ENCODE measurements at regions not wholly inside any gene's neighbourhood (a gene's known extent, or its start where the extent isn't known, plus 50 kb on each side); places are given as distances from the start of the nearest gene placed in this dataset.
"Not testable (repeated sequence)": the region's sequence is repeated elsewhere in the genome, so short reads cannot be mapped to it uniquely, and the experiment has no call there.

GRCh38 chr2:180694445-180695421, 285.7 kb upstream of the UBE2E3 start:
- CTCF ChIA-PET: interaction anchor here (1.1 kb wide), 1 partner anchor 10 kb away, joined by 3 read pairs; no protein-coding TSS in a partner anchor
- no peak for DNase-seq (ENCODE audit: low read depth, low spot score)
- POLR2A ChIA-PET: no interaction called here
- no peak overlapping the region for H3K4me3 ChIP-seq (ENCODE audit: low read depth, low read length)
- TF ChIP-seq CTCF (IDR thresholded peaks at IDR 0.05; ENCODE audit: insufficient read depth, low read length, missing control alignments): no peak

DNA sequence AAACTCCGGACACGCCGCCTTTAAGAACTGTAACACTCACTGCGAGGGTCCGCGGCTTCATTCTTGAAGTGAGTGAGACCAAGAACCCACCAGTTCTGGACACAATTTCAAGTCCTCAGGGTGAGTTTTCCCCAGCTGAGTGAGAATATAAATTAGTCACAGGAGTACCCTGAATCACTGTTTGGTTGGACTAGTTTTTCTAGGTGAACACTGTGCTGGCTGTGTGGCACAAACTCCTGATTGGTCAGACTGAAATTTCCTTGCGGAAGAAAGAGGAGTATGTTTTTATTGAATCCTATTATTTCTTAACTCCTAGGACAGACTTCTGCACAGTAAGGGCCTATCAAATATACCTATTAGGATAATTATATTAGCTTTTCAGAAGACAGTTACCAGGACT, 288.1 kb upstream of the UBE2E3 start:
- ChIA-PET POLR2A (no interaction called here), CTCF (no interaction called here)
- H3K4me3 ChIP-seq (ENCODE audit: low read depth, low read length): no peak overlapping the region
- no peak for DNase-seq (ENCODE audit: low read depth, low spot score)
- no peak for TF ChIP-seq CTCF (IDR thresholded peaks at IDR 0.05; ENCODE audit: insufficient read depth, low read length, missing control alignments)

GRCh38 chr2:180691855-180692223, 288.6 kb upstream of the UBE2E3 start:
- CTCF ChIA-PET; DNase-seq (ENCODE audit: low read depth, low spot score); POLR2A ChIA-PET; H3K4me3 ChIP-seq (ENCODE audit: low read depth, low read length): not testable (repeated sequence)

DNA sequence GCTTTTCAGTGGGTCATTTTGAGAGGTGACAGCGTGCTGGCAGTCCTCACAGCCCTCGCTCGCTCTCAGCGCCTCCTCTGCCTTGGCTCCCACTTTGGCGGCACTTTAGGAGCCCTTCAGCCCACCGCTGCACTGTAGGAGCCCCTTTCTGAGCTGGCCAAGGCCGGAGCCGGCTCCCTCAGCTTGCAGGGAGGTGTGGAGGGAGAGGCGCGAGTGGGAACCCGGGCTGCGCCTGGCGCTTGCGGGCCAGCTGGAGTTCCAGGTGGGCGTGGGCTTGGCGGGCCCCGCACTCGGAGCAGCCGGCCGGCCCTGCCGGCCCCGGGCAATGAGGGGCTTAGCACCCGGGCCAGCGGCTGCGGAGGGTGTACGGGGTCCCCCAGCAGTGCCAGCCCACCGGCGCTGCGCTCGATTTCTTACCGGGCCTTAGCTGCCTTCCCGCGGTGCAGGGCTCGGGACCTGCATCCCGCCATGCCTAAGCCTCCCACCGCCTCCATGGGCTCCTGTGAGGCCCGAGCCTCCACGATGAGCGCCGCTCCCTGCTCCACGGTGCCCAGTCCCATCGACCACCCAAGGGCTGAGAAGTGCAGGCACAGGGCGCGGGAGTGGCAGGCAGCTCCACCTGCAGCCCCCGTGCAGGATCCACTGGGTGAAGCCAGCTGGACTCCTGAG, 289.1 kb upstream of the UBE2E3 start:
- POLR2A ChIA-PET; CTCF ChIA-PET; DNase-seq (ENCODE audit: low read depth, low spot score); H3K4me3 ChIP-seq (ENCODE audit: low read depth, low read length): not testable (repeated sequence)

GRCh38 chr2:180690611-180691010, 289.8 kb upstream of the UBE2E3 start:
- ChIA-PET CTCF (no interaction called here), POLR2A (no interaction called here)
- H3K4me3 ChIP-seq (ENCODE audit: low read depth, low read length): no peak overlapping the region
- TF ChIP-seq CTCF (IDR thresholded peaks at IDR 0.05; ENCODE audit: insufficient read depth, low read length, missing control alignments): no peak
- DNase-seq (ENCODE audit: low read depth, low spot score): peak; percentile 17

- POLR2A ChIA-PET: no interaction called here
Measured at GRCh38 chr2:180682871-180683270, 297.5 kb upstream of the UBE2E3 start.

More at GRCh38 chr2:180682871-180683270, 297.5 kb upstream of the UBE2E3 start:
- DNase-seq (ENCODE audit: low read depth, low spot score): no peak
- no peak overlapping the region for H3K4me3 ChIP-seq (ENCODE audit: low read depth, low read length)
- TF ChIP-seq CTCF (IDR thresholded peaks at IDR 0.05; ENCODE audit: insufficient read depth, low read length, missing control alignments): no peak
- CTCF ChIA-PET: no interaction called here
